ENCODE measurements at regions not wholly inside any gene's neighbourhood (a gene's known extent, or its start where the extent isn't known, plus 50 kb on each side); places are given as distances from the start of the nearest gene placed in this dataset.

GRCh38 chr6:97995158-97995557 is 712.1 kb upstream of the MMS22L start:
- Histone ChIP-seq H3K9me3 (no peaks in the 10 kb centered on the region), H3K79me2 (ENCODE audit: insufficient read depth) (no peaks in the 10 kb centered on the region), H3K27me3 (ENCODE audit: insufficient read depth) (no peaks in the 10 kb centered on the region), H3K36me3 (replicated peaks in 1 of 2; ENCODE audit: control insufficient read depth in 1 of 2, insufficient read depth in 2 of 2, low read length in 1 of 2) (no peaks in the 10 kb centered on the region), H3K9me2 (no peaks in the 10 kb centered on the region), H3K9ac (no peak overlapping the region), H4K20me1 (ENCODE audit: insufficient read depth) (no peaks in the 10 kb centered on the region), H3K4me1 (ENCODE audit: control insufficient read depth in 1 of 2, insufficient read depth in 2 of 2, low read depth in 1 of 2, low read length in 1 of 2) (no peaks in the 10 kb centered on the region), H3K4me3 (ENCODE audit: low read depth in 2 of 2, low read length in 1 of 2) (no peak overlapping the region), H3F3A (replicated peaks; ENCODE audit: insufficient read depth) (no peaks in the 10 kb centered on the region), H3K4me2 (no peak overlapping the region), H3K27ac (ENCODE audit: low read depth in 2 of 2, low read length in 1 of 2) (no peak overlapping the region), H2AFZ (ENCODE audit: low read depth) (no peak overlapping the region)
- no peak for DNase-seq
- ChIA-PET CTCF (no interaction called here), POLR2A (no interaction called here)
- no peak for TF ChIP-seq EZH2phosphoT487 (IDR thresholded peaks at IDR 0.05; ENCODE audit: borderline replicate concordance, low read depth)
- no peak for TF ChIP-seq JUND (IDR thresholded peaks at IDR 0.05)
- TF ChIP-seq SMC3 (IDR thresholded peaks at IDR 0.05; ENCODE audit: low read depth, low read length), result no peak
- no peak for TF ChIP-seq USF1 (IDR thresholded peaks at IDR 0.05; ENCODE audit: borderline replicate concordance, low read depth)
- TF ChIP-seq, protein P1, sequence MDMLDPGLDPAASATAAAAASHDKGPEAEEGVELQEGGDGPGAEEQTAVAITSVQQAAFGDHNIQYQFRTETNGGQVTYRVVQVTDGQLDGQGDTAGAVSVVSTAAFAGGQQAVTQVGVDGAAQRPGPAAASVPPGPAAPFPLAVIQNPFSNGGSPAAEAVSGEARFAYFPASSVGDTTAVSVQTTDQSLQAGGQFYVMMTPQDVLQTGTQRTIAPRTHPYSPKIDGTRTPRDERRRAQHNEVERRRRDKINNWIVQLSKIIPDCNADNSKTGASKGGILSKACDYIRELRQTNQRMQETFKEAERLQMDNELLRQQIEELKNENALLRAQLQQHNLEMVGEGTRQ (IDR thresholded peaks at IDR 0.05; ENCODE audit: borderline replicate concordance, low read depth, low read length), result no peak
- TF ChIP-seq POLR2AphosphoS5 (IDR thresholded peaks at IDR 0.05; ENCODE audit: low read depth, low read length), result no peak
- TF ChIP-seq IRF3 (IDR thresholded peaks at IDR 0.05; ENCODE audit: low read depth, low read length), result no peak
- TF ChIP-seq GABPA (IDR thresholded peaks at IDR 0.05; ENCODE audit: low read depth), result no peak
- no peak for TF ChIP-seq NRF1 (IDR thresholded peaks at IDR 0.05; ENCODE audit: low read depth, low read length)
- no peak for TF ChIP-seq TEAD4 (IDR thresholded peaks at IDR 0.05; ENCODE audit: borderline replicate concordance, insufficient read depth)
- no peak for TF ChIP-seq MXI1 (IDR thresholded peaks at IDR 0.05; ENCODE audit: low read depth, low read length)
- TF ChIP-seq YY1 (IDR thresholded peaks at IDR 0.05; ENCODE audit: low read depth), result no peak
- TF ChIP-seq, protein P2, sequence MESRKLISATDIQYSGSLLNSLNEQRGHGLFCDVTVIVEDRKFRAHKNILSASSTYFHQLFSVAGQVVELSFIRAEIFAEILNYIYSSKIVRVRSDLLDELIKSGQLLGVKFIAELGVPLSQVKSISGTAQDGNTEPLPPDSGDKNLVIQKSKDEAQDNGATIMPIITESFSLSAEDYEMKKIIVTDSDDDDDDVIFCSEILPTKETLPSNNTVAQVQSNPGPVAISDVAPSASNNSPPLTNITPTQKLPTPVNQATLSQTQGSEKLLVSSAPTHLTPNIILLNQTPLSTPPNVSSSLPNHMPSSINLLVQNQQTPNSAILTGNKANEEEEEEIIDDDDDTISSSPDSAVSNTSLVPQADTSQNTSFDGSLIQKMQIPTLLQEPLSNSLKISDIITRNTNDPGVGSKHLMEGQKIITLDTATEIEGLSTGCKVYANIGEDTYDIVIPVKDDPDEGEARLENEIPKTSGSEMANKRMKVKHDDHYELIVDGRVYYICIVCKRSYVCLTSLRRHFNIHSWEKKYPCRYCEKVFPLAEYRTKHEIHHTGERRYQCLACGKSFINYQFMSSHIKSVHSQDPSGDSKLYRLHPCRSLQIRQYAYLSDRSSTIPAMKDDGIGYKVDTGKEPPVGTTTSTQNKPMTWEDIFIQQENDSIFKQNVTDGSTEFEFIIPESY (IDR thresholded peaks at IDR 0.05; ENCODE audit: borderline replicate concordance, low read depth), result no peak

GRCh38 chr6:98002678-98003077 is 719.7 kb upstream of the MMS22L start:
- Histone ChIP-seq H3K9ac (no peak overlapping the region), H3F3A (replicated peaks; ENCODE audit: insufficient read depth) (no peaks in the 10 kb centered on the region), H3K4me2 (no peak overlapping the region), H3K79me2 (ENCODE audit: insufficient read depth) (no peaks in the 10 kb centered on the region), H3K27me3 (ENCODE audit: insufficient read depth) (no peaks in the 10 kb centered on the region), H2AFZ (ENCODE audit: low read depth) (no peak overlapping the region), H4K20me1 (ENCODE audit: insufficient read depth) (no peaks in the 10 kb centered on the region), H3K4me1 (ENCODE audit: control insufficient read depth in 1 of 2, insufficient read depth in 2 of 2, low read depth in 1 of 2, low read length in 1 of 2) (no peaks in the 10 kb centered on the region), H3K9me2 (no peaks in the 10 kb centered on the region), H3K9me3 (no peaks in the 10 kb centered on the region), H3K4me3 (ENCODE audit: low read depth in 2 of 2, low read length in 1 of 2) (no peak overlapping the region), H3K27ac (ENCODE audit: low read depth in 2 of 2, low read length in 1 of 2) (no peak overlapping the region), H3K36me3 (replicated peaks in 1 of 2; ENCODE audit: control insufficient read depth in 1 of 2, insufficient read depth in 2 of 2, low read length in 1 of 2) (no peaks in the 10 kb centered on the region)
- ChIA-PET POLR2A (no interaction called here), CTCF (interaction anchor here (0.9 to 1.0 kb wide), 2 partner anchors 18 to 38 kb away, joined by 3 to 5 read pairs; no protein-coding TSS in a partner anchor)
- 100% methylated on average over 1 of the region's 1 CpG for WGBS (ENCODE audit: low lambda C conversion rate)
- DNase-seq, result no peak
- no peak for TF ChIP-seq EP300 (IDR thresholded peaks at IDR 0.05; ENCODE audit: borderline replicate concordance in 1 of 2, low read depth in 1 of 2, low read length in 1 of 2)
- no peak for TF ChIP-seq GATA2 (CRISPR knock-in tag; IDR thresholded peaks at IDR 0.05)
- TF ChIP-seq, protein P2 (IDR thresholded peaks at IDR 0.05; ENCODE audit: borderline replicate concordance, low read depth), result no peak
- TF ChIP-seq MEF2A (IDR thresholded peaks at IDR 0.05; ENCODE audit: borderline replicate concordance, low read depth), result no peak
- TF ChIP-seq EZH2phosphoT487 (IDR thresholded peaks at IDR 0.05; ENCODE audit: borderline replicate concordance, low read depth), result no peak
- no peak for TF ChIP-seq IRF3 (IDR thresholded peaks at IDR 0.05; ENCODE audit: low read depth, low read length)
- no peak for TF ChIP-seq RXRA (IDR thresholded peaks at IDR 0.05; ENCODE audit: borderline replicate concordance, low read depth)
- no peak for TF ChIP-seq YY1 (IDR thresholded peaks at IDR 0.05; ENCODE audit: low read depth)
- no peak for TF ChIP-seq CHD2 (IDR thresholded peaks at IDR 0.05; ENCODE audit: low read length, partially characterized antibody)
